Motor neuron (in vitro differentiated cells): ENCODE measurements at regions not wholly inside any gene's neighbourhood (a gene's known extent, or its start where the extent isn't known, plus 50 kb on each side); places are given as distances from the start of the nearest gene placed in this dataset.

Source experiments
- ATAC-seq, 8 experiments: fragments of 200-7000 bp; cut with Tn5 transposase; replicated peaks in 6 of 8; 2 replicates each; pipeline ENCODE4 v1.8.0; 2021; ENCODE audit warnings: mild to moderate bottlenecking in 8 of 8, moderate library complexity in 8 of 8
- H3K27ac ChIP-seq, 2 donors: fragments of 250-450 bp; sonication (Bioruptor Pico); 2 replicates each; pipeline ENCODE4 v1.9.0; 2021; ENCODE audit warnings: antibody characterized with exemption in 2 of 2, mild to moderate bottlenecking in 2 of 2, moderate library complexity in 1 of 2
- H3K4me1 ChIP-seq, 2 donors: fragments of 250-450 bp; sonication (Bioruptor Pico); replicated peaks in 1 of 2; 2 replicates each; pipeline ENCODE4 v1.6.1; 2021; ENCODE audit warnings: antibody characterized with exemption in 2 of 2, mild to moderate bottlenecking in 2 of 2, moderate library complexity in 1 of 2
- H3K4me3 ChIP-seq, 5 donors: fragments of 250-450 bp; sonication (Bioruptor Pico); 2 replicates each; pipeline ENCODE4 v1.9.0; 2021; ENCODE audit warnings: antibody characterized with exemption in 5 of 5, mild to moderate bottlenecking in 5 of 5, moderate library complexity in 4 of 5
- WGBS, 10 experiments: fragments of 450-650 bp; shearing (Covaris generic); methylation state at CpG; one replicate each; pipeline ENCODE4 v1.0.0; 2022; 5-methylcytosine and 5-hydroxymethylcytosine counted together
- in situ Hi-C, 9 experiments: fragments of 400-800 bp; cut with MboI; loops; one replicate each; pipeline ENCODE4 v1.15.0; 2021; ENCODE audit warnings: low sequenced_read_pairs in 9 of 9, low pct_unique_long_range_greater_than_20kb in 2 of 9; ENCODE audit not compliant: unreplicated experiment in 9 of 9

DNA sequence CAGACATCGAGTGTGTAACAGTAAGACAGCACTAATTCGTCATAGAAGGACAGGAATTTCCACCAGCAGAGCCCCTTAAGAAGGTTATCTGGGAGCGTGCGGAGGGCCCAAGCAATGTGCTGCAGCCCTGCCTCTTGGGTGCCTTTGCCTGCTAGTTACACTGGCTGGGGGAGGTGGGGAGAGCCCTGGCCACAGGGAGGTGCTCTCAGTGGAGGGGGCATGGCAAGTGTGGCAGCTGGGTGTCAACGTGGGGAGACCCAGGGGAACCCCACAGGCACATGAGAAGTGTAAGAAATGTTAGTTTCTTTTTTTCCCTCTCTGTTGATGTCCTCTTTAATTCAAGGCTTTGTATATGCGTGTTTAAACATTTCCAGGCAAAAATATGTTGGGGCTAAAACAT, 50.9 kb upstream of the TMTC4 start:
- in situ Hi-C loops = loop anchor here in 1 of 9 experiments (25.0 kb wide), 1 partner anchor 362 kb away; no protein-coding TSS in a partner anchor
- H3K27ac ChIP-seq = no peak overlapping the region
- no peak for ATAC-seq
- no peaks in the 10 kb centered on the region for H3K4me1 ChIP-seq
- WGBS, 10 experiments = 0 to 96% (median 67%) methylated on average over 1 to 5 of the region's 6 CpGs; no CpG with 5 or more reads in 1 of the 10 experiments
- no peak overlapping the region for H3K4me3 ChIP-seq

DNA sequence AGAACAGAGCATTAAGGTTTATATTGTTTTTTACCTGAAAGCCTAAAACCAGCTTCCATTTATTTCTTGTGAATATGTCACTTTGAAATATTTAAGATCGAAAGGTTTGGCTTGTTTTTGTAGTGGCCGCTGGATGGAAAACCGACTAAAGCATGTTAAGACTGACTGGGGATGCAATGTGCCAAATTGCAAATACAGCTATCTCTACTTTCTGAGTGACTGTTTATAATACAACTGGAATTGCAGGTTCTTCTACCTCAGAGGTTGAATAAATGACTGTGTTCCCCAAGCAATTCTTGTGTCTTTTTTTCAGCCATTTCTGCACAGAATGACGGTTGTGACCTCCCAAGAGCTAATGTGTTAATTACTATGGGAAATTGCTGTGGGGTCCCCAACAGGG, 50.0 kb upstream of the TMTC4 start:
- H3K4me3 ChIP-seq = no peak overlapping the region
- WGBS, 10 experiments = 24 to 97% (median 83%) methylated on average over 2 to 4 of the region's 4 CpGs; no CpG with 5 or more reads in 1 of the 10 experiments
- H3K27ac ChIP-seq = no peak overlapping the region
- no peak for ATAC-seq
- in situ Hi-C loops = no loop called here
- no peaks in the 10 kb centered on the region for H3K4me1 ChIP-seq
